Ishikawa (cell line): ENCODE measurements at regions not wholly inside any gene's neighbourhood (a gene's known extent, or its start where the extent isn't known, plus 50 kb on each side); places are given as distances from the start of the nearest gene placed in this dataset.

ENCODE experiments used
- CEBPB ChIP-seq: IDR thresholded peaks from 2 replicates; pipeline ENCODE4 v1.6.1; 2012
- CREB1 ChIP-seq: IDR thresholded peaks from 2 replicates; pipeline ENCODE4 v1.6.1; 2012; ENCODE audit warnings: low read depth
- EGR1 ChIP-seq: IDR thresholded peaks from 2 replicates; pipeline ENCODE4 v1.6.1; 2012
- EP300 ChIP-seq: IDR thresholded peaks from 2 replicates; pipeline ENCODE4 v1.6.1; 2012; ENCODE audit warnings: borderline replicate concordance
- FOXM1 ChIP-seq: IDR thresholded peaks from 2 replicates; pipeline ENCODE4 v1.6.1; 2012; ENCODE audit warnings: low read depth, borderline replicate concordance
- NFIC ChIP-seq: IDR thresholded peaks from 2 replicates; pipeline ENCODE4 v1.6.1; 2012
- RAD21 ChIP-seq: IDR thresholded peaks from 2 replicates; pipeline ENCODE4 v1.6.1; 2012; ENCODE audit warnings: low read depth
- TAF1 ChIP-seq: IDR thresholded peaks from 2 replicates; pipeline ENCODE4 v1.6.1; 2012; ENCODE audit warnings: low read depth, mild to moderate bottlenecking
- TCF12 ChIP-seq: IDR thresholded peaks from 2 replicates; pipeline ENCODE4 v1.6.1; 2012; ENCODE audit warnings: low read depth
- TEAD4 ChIP-seq: IDR thresholded peaks from 2 replicates; pipeline ENCODE4 v1.6.1; 2012
- YY1 ChIP-seq: IDR thresholded peaks from 2 replicates; pipeline ENCODE4 v1.6.1; 2012; ENCODE audit warnings: low read depth
- ZBTB7A ChIP-seq: IDR thresholded peaks from 2 replicates; pipeline ENCODE4 v1.6.1; 2012; ENCODE audit warnings: low read depth
- TF ChIP-seq, protein P1 (sequence below): IDR thresholded peaks from 2 replicates; pipeline ENCODE4 v1.6.1; 2012
- TF ChIP-seq, protein P2 (sequence below): IDR thresholded peaks from 2 replicates; pipeline ENCODE4 v1.6.1; 2012
- TF ChIP-seq, protein P3 (sequence below): IDR thresholded peaks from 2 replicates; pipeline ENCODE4 v1.6.1; 2012; ENCODE audit warnings: low read depth, mild to moderate bottlenecking

DNA sequence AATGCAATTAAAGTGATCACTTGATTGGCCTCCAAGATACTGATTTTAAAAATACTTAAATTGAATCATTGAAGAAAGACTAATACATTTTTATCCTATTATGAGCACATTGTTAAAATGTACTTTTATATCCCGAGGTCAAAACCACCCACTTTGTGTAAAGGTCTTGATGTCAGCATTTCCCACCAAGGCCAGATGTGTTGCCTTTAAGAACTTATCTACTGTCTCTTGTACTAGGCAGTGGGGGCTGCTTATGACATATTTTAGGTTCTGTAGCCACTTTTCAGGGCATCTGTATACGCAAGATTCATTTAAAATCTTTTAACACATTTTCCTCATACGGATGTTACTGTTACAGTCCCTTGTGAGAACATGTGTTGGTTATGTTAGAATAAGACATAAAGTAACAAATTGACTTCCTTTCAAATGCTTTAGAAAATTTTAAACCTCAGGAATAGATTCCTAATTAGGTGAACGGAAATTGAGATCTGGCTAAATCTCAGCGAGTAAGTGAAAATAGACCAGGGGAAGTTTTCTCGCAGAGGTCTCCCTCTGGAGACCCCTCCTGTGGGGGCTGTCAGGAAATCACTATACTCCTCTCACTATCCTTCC lies 456.2 kb downstream of the ADAMTS20 start:
- TF ChIP-seq, protein P1, sequence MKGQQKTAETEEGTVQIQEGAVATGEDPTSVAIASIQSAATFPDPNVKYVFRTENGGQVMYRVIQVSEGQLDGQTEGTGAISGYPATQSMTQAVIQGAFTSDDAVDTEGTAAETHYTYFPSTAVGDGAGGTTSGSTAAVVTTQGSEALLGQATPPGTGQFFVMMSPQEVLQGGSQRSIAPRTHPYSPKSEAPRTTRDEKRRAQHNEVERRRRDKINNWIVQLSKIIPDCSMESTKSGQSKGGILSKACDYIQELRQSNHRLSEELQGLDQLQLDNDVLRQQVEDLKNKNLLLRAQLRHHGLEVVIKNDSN, result no peak
- no peak for TF ChIP-seq RAD21
- TF ChIP-seq, protein P2, sequence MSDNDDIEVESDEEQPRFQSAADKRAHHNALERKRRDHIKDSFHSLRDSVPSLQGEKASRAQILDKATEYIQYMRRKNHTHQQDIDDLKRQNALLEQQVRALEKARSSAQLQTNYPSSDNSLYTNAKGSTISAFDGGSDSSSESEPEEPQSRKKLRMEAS, result no peak
- no peak for TF ChIP-seq CEBPB
- no peak for TF ChIP-seq TCF12
- TF ChIP-seq EGR1, result no peak
- no peak for TF ChIP-seq CREB1
- TF ChIP-seq FOXM1, result no peak

DNA sequence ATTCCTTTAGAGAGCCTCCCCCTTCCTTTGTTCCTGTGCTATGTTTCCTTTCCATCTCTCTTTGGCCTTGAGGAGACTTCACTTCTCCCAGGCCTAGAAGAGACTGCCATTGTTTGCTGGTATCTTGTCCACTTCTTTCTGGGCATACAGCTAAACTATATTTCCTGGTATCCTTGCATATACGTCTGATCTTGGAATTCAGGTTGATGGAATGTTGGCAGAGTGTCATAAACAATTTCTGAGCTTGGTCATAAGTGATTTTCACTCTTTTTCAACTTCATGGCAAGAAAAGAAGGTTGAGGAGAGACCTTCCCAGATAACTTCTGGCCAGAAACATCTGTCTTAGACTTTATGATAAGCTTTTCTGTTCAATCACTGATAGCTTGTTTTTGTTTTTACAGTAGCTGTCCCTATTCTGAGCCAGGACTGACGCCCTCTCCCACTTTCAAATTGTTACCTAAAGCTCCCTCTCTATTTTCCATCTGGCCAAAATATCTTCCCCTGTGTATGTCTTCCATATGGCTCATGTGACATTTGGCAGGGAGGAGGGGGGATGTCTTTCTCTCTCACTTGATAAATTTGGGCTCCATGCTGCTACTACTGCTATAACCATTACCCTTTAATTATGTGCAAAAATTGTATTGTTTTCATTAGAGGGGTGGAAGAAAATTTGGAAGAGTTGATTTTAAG lies 457.0 kb downstream of the ADAMTS20 start:
- TF ChIP-seq ZBTB7A (no peak), RAD21 (no peak), YY1 (no peak), TEAD4 (no peak), EP300 (no peak)
- TF ChIP-seq, protein P1, result no peak

DNA sequence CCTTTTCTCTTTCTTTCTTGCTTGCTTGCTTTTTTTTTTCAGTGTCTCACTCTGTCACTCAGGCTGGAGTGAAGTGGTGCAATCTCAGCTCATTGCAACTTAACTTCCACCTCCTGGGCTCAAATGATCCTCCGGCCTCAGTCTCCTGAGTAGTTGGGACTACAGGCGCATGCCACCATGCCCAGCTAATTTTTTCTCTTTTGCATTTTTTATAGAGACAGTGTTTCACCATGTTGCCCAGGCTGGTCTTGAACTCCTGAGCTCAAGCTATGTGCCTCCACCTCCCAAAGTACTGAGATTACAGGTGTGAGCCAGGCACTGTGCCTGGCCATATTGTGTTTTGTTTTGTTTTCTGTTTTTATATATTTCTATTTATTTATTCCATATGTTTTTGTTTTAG lies 461.0 kb downstream of the ADAMTS20 start:
- TF ChIP-seq TEAD4 (no peak), EGR1 (no peak), NFIC (no peak), TCF12 (no peak), ZBTB7A (no peak), EP300 (no peak), YY1 (no peak), FOXM1 (no peak), CEBPB (no peak), TAF1 (no peak)
- TF ChIP-seq, protein P2, result no peak
- TF ChIP-seq, protein P3, sequence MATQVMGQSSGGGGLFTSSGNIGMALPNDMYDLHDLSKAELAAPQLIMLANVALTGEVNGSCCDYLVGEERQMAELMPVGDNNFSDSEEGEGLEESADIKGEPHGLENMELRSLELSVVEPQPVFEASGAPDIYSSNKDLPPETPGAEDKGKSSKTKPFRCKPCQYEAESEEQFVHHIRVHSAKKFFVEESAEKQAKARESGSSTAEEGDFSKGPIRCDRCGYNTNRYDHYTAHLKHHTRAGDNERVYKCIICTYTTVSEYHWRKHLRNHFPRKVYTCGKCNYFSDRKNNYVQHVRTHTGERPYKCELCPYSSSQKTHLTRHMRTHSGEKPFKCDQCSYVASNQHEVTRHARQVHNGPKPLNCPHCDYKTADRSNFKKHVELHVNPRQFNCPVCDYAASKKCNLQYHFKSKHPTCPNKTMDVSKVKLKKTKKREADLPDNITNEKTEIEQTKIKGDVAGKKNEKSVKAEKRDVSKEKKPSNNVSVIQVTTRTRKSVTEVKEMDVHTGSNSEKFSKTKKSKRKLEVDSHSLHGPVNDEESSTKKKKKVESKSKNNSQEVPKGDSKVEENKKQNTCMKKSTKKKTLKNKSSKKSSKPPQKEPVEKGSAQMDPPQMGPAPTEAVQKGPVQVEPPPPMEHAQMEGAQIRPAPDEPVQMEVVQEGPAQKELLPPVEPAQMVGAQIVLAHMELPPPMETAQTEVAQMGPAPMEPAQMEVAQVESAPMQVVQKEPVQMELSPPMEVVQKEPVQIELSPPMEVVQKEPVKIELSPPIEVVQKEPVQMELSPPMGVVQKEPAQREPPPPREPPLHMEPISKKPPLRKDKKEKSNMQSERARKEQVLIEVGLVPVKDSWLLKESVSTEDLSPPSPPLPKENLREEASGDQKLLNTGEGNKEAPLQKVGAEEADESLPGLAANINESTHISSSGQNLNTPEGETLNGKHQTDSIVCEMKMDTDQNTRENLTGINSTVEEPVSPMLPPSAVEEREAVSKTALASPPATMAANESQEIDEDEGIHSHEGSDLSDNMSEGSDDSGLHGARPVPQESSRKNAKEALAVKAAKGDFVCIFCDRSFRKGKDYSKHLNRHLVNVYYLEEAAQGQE, result no peak
- TF ChIP-seq, protein P1, result no peak

DNA sequence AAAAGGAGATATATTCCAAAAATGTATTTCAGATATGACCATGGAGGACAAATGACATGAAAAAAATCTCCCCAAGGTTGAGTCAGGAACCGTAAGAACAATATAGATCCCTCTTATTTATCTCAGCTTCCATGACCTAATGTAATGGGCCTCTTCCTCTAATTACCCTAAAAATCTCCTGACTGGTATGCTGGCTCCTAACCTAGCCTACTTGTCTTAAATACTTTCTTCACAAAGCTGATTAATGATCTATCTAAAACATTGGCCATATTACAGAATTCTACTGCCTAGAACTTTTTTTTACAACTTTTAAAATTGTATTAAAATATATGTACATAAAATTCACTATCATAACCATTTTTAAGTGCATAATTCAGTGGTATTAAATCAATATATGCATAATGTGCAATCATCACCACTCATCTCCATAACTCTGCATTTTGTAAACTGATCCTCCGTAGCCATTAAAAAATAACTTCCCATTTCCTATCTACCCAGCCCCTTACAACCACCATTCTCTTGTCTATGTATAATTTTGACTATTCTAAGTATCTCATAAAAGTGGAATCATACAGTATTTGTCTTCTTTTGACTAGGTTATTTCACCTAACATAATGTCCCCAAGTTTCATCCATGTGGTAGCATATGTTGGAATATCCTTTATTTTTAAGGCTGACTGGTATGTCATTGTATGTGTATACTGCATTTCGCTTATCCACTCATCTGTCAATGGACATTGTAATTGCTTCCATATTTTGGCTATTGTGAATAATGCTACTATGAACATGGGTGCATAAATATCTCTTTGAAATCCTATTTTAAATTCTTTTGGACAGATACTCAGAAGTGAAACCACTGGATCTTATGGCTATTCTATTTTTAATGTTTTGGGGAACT lies 464.6 kb downstream of the ADAMTS20 start:
- no peak for TF ChIP-seq YY1
- TF ChIP-seq EGR1, result no peak
- TF ChIP-seq NFIC, result no peak
- no peak for TF ChIP-seq TEAD4
- TF ChIP-seq EP300, result no peak
- no peak for TF ChIP-seq CREB1
- no peak for TF ChIP-seq CEBPB
- no peak for TF ChIP-seq RAD21
- TF ChIP-seq TCF12, result no peak
- no peak for TF ChIP-seq FOXM1
- TF ChIP-seq TAF1, result no peak
- TF ChIP-seq, protein P1, result no peak
- no peak for TF ChIP-seq ZBTB7A

DNA sequence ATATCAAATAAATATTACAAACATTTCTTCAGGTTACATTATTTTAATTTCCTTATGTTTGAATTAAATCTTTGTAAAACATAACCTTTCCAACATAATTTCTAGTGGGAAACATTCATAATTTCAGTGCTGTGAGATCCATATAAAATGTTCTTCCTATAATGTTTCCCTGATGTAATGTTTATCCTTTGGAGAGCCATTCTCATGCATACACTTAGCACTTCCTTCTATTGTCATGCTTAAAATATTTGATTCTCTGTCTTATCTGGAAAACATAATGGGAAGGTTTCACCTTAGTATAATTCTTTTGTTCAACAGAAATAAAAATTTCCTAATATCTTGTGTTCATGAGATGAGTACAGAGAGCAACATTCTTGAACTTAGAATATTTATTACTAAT lies 472.5 kb downstream of the ADAMTS20 start:
- TF ChIP-seq EP300, result no peak
- TF ChIP-seq, protein P2, result no peak
- TF ChIP-seq TAF1, result no peak
- no peak for TF ChIP-seq TCF12
- TF ChIP-seq, protein P3, result no peak
- no peak for TF ChIP-seq CEBPB
- no peak for TF ChIP-seq CREB1
- TF ChIP-seq NFIC, result no peak
- no peak for TF ChIP-seq FOXM1
- TF ChIP-seq ZBTB7A, result no peak
- no peak for TF ChIP-seq RAD21
- TF ChIP-seq, protein P1, result no peak
- no peak for TF ChIP-seq EGR1
- no peak for TF ChIP-seq TEAD4
- TF ChIP-seq YY1, result no peak
